SK-N-SH (cell line): ENCODE measurements at regions not wholly inside any gene's neighbourhood (a gene's known extent, or its start where the extent isn't known, plus 50 kb on each side); places are given as distances from the start of the nearest gene placed in this dataset.

Experiments used
- CTCF ChIA-PET: fragments of 300-600, 350-600 bp; formaldehyde crosslinking; extraction: SDS; loops from one replicate; lab custom pipeline; 2021; lab: Yijun Ruan, JAX
- POLR2A ChIA-PET: fragments of 350-600 bp; sonication (Branson Sonifier 250); formaldehyde crosslinking; extraction: SDS; loops from one replicate; lab custom pipeline; 2020; ENCODE audit warnings: antibody characterized with exemption, inconsistent platforms; lab: Yijun Ruan, JAX
- DNase-seq: peaks from one replicate; pipeline ENCODE4 v3.0.0; 2012
- H2AFZ ChIP-seq: fragments of 200-600 bp; sonication (generic); 2 replicates; pipeline ENCODE4 v1.8.1; 2016; ENCODE audit warnings: antibody characterized with exemption, mild to moderate bottlenecking, low read depth
- H3F3A ChIP-seq: fragments of 200-600 bp; sonication (generic); replicated peaks from 2 replicates; pipeline ENCODE3; 2016; ENCODE audit warnings: antibody characterized with exemption, mild to moderate bottlenecking; ENCODE audit not compliant: insufficient read depth
- H3K27ac ChIP-seq, 2 experiments: fragments of 200-500 bp in 1 of 2; fragments of 200-600 bp in 1 of 2; sonication (Bioruptor generic) in 1 of 2; sonication (generic), shearing (Covaris generic) in 1 of 2; 2 replicates each; pipeline versions ENCODE4 v1.5.1 to v1.6.1; 2014 to 2016; ENCODE audit warnings: low read depth in 2 of 2, inconsistent platforms in 1 of 2, low read length in 1 of 2, mild to moderate bottlenecking in 1 of 2, mixed read lengths in 1 of 2
- H3K27me3 ChIP-seq: fragments of 200-600 bp; sonication (generic), shearing (Covaris generic); 2 replicates; pipeline ENCODE4 v1.6.1; 2016; ENCODE audit warnings: mixed run types; ENCODE audit not compliant: insufficient read depth
- H3K36me3 ChIP-seq, 2 experiments: fragments of 200-500 bp in 1 of 2; fragments of 200-600 bp in 1 of 2; sonication (Bioruptor generic) in 1 of 2; sonication (generic) in 1 of 2; replicated peaks in 1 of 2; 2 replicates each; pipeline versions ENCODE3 to v1.5.1; 2014 to 2016; ENCODE audit warnings: low read length in 1 of 2, mild to moderate bottlenecking in 1 of 2; ENCODE audit not compliant: insufficient read depth in 2 of 2, control insufficient read depth in 1 of 2
- H3K4me1 ChIP-seq, 2 experiments: fragments of 200-500 bp in 1 of 2; fragments of 200-600 bp in 1 of 2; sonication (Bioruptor generic) in 1 of 2; sonication (generic), shearing (Covaris generic) in 1 of 2; 2 replicates each; pipeline versions ENCODE4 v1.5.1 to v1.6.1; 2014 to 2016; ENCODE audit warnings: low read depth in 1 of 2, low read length in 1 of 2, mixed run types in 1 of 2; ENCODE audit not compliant: insufficient read depth in 2 of 2, control insufficient read depth in 1 of 2
- H3K4me2 ChIP-seq: fragments of 200-600 bp; sonication (generic), shearing (Covaris generic); 2 replicates; pipeline ENCODE4 v1.6.1; 2017; ENCODE audit warnings: mixed run types
- H3K4me3 ChIP-seq, 2 experiments: fragments of 200-500 bp in 1 of 2; fragments of 200-600 bp in 1 of 2; sonication (Bioruptor generic) in 1 of 2; sonication (generic), shearing (Covaris generic) in 1 of 2; 2 replicates each; pipeline versions ENCODE4 v1.5.1 to v1.8.1; 2014 to 2016; ENCODE audit warnings: low read depth in 2 of 2, inconsistent platforms in 1 of 2, low read length in 1 of 2, mild to moderate bottlenecking in 1 of 2, mixed read lengths in 1 of 2, moderate library complexity in 1 of 2
- H3K79me2 ChIP-seq: fragments of 200-600 bp; sonication (generic); 2 replicates; pipeline ENCODE4 v1.8.1; 2017; ENCODE audit warnings: mild to moderate bottlenecking; ENCODE audit not compliant: insufficient read depth
- H3K9ac ChIP-seq: fragments of 200-600 bp; sonication (generic); 2 replicates; pipeline ENCODE4 v1.6.1; 2017; ENCODE audit warnings: mixed run types
- H3K9me2 ChIP-seq: fragments of 200-600 bp; sonication (generic); 2 replicates; pipeline ENCODE4 v1.6.1; 2017; ENCODE audit warnings: mixed run types
- H3K9me3 ChIP-seq: fragments of 200-600 bp; sonication (generic); 2 replicates; pipeline ENCODE4 v1.6.1; 2017; ENCODE audit warnings: mixed run types, mild to moderate bottlenecking, moderate library complexity
- H4K20me1 ChIP-seq: fragments of 200-600 bp; sonication (generic); 2 replicates; pipeline ENCODE4 v1.6.1; 2017; ENCODE audit warnings: mild to moderate bottlenecking, mixed run types; ENCODE audit not compliant: insufficient read depth
- FOSL2 ChIP-seq: IDR thresholded peaks from 2 replicates; pipeline ENCODE4 v1.4.0; 2012; ENCODE audit warnings: low read depth, mild to moderate bottlenecking, moderate library complexity, borderline replicate concordance
- FOXJ3 ChIP-seq: sonication (generic); formaldehyde crosslinking; IDR thresholded peaks from 2 replicates; pipeline ENCODE4 v1.5.1; 2020; ENCODE audit warnings: mild to moderate bottlenecking, missing genetic modification reagents
- GABPA ChIP-seq: IDR thresholded peaks from 2 replicates; pipeline ENCODE4 v1.4.0; 2012; ENCODE audit warnings: low read depth, mild to moderate bottlenecking
- MEF2A ChIP-seq: IDR thresholded peaks from 2 replicates; pipeline ENCODE4 v1.4.0; 2012; ENCODE audit warnings: low read depth, borderline replicate concordance
- NFIC ChIP-seq: IDR thresholded peaks from 2 replicates; pipeline ENCODE4 v1.4.0; 2012; ENCODE audit warnings: borderline replicate concordance
- NRF1 ChIP-seq: IDR thresholded peaks from 2 replicates; pipeline ENCODE4 v1.6.1; 2012; ENCODE audit warnings: low read depth, mild to moderate bottlenecking, low read length
- POLR2AphosphoS5 ChIP-seq: IDR thresholded peaks from 2 replicates; pipeline ENCODE4 v1.6.1; 2012; ENCODE audit warnings: low read depth, low read length
- RAD21 ChIP-seq: IDR thresholded peaks from 2 replicates; pipeline ENCODE4 v1.6.1; 2012; ENCODE audit warnings: mild to moderate bottlenecking, low read length
- SIN3A ChIP-seq: IDR thresholded peaks from 2 replicates; pipeline ENCODE4 v1.6.1; 2012; ENCODE audit warnings: low read depth, mild to moderate bottlenecking, low read length, moderate library complexity, borderline replicate concordance
- TAF1 ChIP-seq: IDR thresholded peaks from 2 replicates; pipeline ENCODE4 v1.6.1; 2012; ENCODE audit warnings: low read depth, mild to moderate bottlenecking, low read length, moderate library complexity, borderline replicate concordance
- TCF12 ChIP-seq: IDR thresholded peaks from 2 replicates; pipeline ENCODE4 v1.4.0; 2012
- YY1 ChIP-seq: IDR thresholded peaks from 2 replicates; pipeline ENCODE4 v1.4.0; 2012; ENCODE audit warnings: low read depth, mild to moderate bottlenecking
- WGBS: methylation state at CpG from one replicate; pipeline ENCODE4 v1.1.6; 2017; ENCODE audit warnings: low lambda C conversion rate; 5-methylcytosine and 5-hydroxymethylcytosine counted together
- TF ChIP-seq, protein P1 (sequence below): IDR thresholded peaks from 2 replicates; pipeline ENCODE4; 2012
- TF ChIP-seq, protein P2 (sequence below): fragments of 150-350 bp; IDR thresholded peaks from 2 replicates; pipeline ENCODE4 v1.6.1; 2017; ENCODE audit warnings: antibody characterized with exemption, low read length, low read depth, borderline replicate concordance
- TF ChIP-seq, protein P3 (sequence below): IDR thresholded peaks from 2 replicates; pipeline ENCODE4 v1.4.0; 2012; ENCODE audit warnings: low read depth
- TF ChIP-seq, protein P4 (sequence below): IDR thresholded peaks from 2 replicates; pipeline ENCODE4 v1.6.1; 2012; ENCODE audit warnings: mild to moderate bottlenecking, low read depth, low read length, moderate library complexity
- TF ChIP-seq, protein P5 (sequence below): IDR thresholded peaks from 2 replicates; pipeline ENCODE4 v1.4.0; 2012; ENCODE audit warnings: low read depth, borderline replicate concordance
- TF ChIP-seq, protein P6 (sequence below): fragments of 150-350 bp; IDR thresholded peaks from 2 replicates; pipeline ENCODE4 v1.6.1; 2016; ENCODE audit warnings: mild to moderate bottlenecking, low read depth, low read length

DNA sequence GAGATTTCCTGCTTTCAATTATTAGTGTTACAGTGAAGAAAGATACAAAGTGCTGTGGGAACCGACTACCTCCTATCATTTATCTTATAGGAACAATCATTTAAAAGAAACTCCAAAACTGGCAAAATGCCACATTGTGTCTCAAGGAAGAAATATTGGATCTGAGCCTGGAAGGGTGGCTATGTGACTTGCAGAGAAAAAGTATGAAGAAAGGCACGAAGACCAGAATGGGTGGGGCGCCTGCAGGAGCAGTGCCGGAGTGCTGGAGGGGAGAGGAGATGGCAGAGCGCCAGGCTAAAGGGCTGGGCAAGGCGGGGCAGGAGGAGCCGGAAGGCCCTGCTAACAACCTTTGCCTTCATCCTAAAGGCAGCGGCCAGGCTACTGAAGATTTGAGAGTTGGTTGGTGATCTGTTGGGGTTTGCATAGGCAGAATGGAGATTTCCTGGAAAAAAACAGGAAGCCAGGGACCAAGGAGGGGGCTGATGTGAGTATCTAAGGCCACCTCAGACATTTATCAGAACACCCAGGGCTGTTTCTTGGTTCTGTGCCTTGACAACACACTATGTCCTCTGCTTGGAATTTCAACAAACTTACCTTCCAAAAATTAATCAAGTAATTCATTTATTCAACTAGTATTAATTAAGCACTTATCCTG, 125.6 kb downstream of the MAFB start:
- ChIA-PET CTCF (no interaction called here), POLR2A (no interaction called here)
- no peaks in the 10 kb centered on the region for H3K27me3 ChIP-seq
- H2AFZ ChIP-seq = no peak overlapping the region
- no peaks in the 10 kb centered on the region for H4K20me1 ChIP-seq
- no peaks in the 10 kb centered on the region for H3K79me2 ChIP-seq
- TF ChIP-seq, protein P1, sequence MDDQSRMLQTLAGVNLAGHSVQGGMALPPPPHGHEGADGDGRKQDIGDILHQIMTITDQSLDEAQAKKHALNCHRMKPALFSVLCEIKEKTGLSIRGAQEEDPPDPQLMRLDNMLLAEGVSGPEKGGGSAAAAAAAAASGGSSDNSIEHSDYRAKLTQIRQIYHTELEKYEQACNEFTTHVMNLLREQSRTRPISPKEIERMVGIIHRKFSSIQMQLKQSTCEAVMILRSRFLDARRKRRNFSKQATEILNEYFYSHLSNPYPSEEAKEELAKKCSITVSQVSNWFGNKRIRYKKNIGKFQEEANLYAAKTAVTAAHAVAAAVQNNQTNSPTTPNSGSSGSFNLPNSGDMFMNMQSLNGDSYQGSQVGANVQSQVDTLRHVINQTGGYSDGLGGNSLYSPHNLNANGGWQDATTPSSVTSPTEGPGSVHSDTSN = peak; percentile 39; the same call in 1 of the 2 replicates
- 0 out of 2 replicates have a peak, but pooled peaks have one; percentile 30 for TF ChIP-seq TCF12
- no peak for TF ChIP-seq POLR2AphosphoS5
- TF ChIP-seq NFIC = peak; percentile 80
- no peak overlapping the region for H3K9ac ChIP-seq
- DNase-seq = no peak
- no peak overlapping the region for H3K4me3 ChIP-seq
- no peaks in the 10 kb centered on the region for H3K9me3 ChIP-seq
- no peak overlapping the region for H3K4me2 ChIP-seq
- 36% methylated on average over 8 of the region's 8 CpGs for WGBS
- no peaks in the 10 kb centered on the region for H3K9me2 ChIP-seq
- H3K27ac ChIP-seq = no peak overlapping the region
- no peaks in the 10 kb centered on the region for H3K36me3 ChIP-seq
- H3F3A ChIP-seq = no peaks in the 10 kb centered on the region
- peaks cover 0 to 18% of the 10 kb centered on the region in 2 experiments; a peak in 1 of 4 replicates for H3K4me1 ChIP-seq

DNA sequence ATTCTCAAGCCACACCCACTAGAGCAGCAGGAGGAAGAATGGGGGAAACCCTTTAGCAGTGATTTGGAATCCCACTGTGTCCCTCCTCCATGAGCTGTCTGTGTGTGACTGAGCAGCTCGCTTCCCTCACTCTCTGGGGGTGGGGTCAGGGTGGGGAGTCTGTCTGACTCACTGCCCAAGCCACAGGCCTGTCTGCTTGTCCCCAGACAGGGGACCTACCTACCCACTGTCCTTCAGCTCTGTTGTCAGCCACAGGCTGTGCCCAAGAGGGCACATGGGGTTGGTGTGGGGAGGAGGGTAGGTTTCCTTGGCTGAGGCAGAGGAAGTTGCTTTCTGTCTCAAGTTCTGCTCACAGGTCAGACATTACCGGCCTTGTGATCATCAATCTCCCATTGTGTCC, 127.0 kb downstream of the MAFB start:
- H3K9me3 ChIP-seq = no peaks in the 10 kb centered on the region
- peaks cover 0 to 18% of the 10 kb centered on the region in 2 experiments; a peak in 1 of 4 replicates for H3K4me1 ChIP-seq
- no peak overlapping the region for H3K9ac ChIP-seq
- H3K9me2 ChIP-seq = no peaks in the 10 kb centered on the region
- no peak overlapping the region for H2AFZ ChIP-seq
- TF ChIP-seq YY1 (no peak), GABPA (no peak), NFIC (no peak), TAF1 (no peak), FOXJ3 (no peak), RAD21 (no peak), NRF1 (no peak), TCF12 (no peak), SIN3A (no peak), FOSL2 (no peak), MEF2A (no peak)
- TF ChIP-seq, protein P2, sequence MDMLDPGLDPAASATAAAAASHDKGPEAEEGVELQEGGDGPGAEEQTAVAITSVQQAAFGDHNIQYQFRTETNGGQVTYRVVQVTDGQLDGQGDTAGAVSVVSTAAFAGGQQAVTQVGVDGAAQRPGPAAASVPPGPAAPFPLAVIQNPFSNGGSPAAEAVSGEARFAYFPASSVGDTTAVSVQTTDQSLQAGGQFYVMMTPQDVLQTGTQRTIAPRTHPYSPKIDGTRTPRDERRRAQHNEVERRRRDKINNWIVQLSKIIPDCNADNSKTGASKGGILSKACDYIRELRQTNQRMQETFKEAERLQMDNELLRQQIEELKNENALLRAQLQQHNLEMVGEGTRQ = no peak
- TF ChIP-seq, protein P3, sequence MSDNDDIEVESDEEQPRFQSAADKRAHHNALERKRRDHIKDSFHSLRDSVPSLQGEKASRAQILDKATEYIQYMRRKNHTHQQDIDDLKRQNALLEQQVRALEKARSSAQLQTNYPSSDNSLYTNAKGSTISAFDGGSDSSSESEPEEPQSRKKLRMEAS = no peak
- TF ChIP-seq, protein P4, sequence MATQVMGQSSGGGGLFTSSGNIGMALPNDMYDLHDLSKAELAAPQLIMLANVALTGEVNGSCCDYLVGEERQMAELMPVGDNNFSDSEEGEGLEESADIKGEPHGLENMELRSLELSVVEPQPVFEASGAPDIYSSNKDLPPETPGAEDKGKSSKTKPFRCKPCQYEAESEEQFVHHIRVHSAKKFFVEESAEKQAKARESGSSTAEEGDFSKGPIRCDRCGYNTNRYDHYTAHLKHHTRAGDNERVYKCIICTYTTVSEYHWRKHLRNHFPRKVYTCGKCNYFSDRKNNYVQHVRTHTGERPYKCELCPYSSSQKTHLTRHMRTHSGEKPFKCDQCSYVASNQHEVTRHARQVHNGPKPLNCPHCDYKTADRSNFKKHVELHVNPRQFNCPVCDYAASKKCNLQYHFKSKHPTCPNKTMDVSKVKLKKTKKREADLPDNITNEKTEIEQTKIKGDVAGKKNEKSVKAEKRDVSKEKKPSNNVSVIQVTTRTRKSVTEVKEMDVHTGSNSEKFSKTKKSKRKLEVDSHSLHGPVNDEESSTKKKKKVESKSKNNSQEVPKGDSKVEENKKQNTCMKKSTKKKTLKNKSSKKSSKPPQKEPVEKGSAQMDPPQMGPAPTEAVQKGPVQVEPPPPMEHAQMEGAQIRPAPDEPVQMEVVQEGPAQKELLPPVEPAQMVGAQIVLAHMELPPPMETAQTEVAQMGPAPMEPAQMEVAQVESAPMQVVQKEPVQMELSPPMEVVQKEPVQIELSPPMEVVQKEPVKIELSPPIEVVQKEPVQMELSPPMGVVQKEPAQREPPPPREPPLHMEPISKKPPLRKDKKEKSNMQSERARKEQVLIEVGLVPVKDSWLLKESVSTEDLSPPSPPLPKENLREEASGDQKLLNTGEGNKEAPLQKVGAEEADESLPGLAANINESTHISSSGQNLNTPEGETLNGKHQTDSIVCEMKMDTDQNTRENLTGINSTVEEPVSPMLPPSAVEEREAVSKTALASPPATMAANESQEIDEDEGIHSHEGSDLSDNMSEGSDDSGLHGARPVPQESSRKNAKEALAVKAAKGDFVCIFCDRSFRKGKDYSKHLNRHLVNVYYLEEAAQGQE = no peak
- TF ChIP-seq, protein P5, sequence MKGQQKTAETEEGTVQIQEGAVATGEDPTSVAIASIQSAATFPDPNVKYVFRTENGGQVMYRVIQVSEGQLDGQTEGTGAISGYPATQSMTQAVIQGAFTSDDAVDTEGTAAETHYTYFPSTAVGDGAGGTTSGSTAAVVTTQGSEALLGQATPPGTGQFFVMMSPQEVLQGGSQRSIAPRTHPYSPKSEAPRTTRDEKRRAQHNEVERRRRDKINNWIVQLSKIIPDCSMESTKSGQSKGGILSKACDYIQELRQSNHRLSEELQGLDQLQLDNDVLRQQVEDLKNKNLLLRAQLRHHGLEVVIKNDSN = no peak
- TF ChIP-seq, protein P6, sequence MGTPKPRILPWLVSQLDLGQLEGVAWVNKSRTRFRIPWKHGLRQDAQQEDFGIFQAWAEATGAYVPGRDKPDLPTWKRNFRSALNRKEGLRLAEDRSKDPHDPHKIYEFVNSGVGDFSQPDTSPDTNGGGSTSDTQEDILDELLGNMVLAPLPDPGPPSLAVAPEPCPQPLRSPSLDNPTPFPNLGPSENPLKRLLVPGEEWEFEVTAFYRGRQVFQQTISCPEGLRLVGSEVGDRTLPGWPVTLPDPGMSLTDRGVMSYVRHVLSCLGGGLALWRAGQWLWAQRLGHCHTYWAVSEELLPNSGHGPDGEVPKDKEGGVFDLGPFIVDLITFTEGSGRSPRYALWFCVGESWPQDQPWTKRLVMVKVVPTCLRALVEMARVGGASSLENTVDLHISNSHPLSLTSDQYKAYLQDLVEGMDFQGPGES = no peak
- no peak for DNase-seq
- H3K27me3 ChIP-seq = no peaks in the 10 kb centered on the region
- H3F3A ChIP-seq = no peaks in the 10 kb centered on the region
- H3K79me2 ChIP-seq = no peaks in the 10 kb centered on the region
- no peaks in the 10 kb centered on the region for H3K36me3 ChIP-seq
- H3K27ac ChIP-seq = no peak overlapping the region
- H3K4me3 ChIP-seq = no peak overlapping the region
- 0% methylated on average over 1 of the region's 2 CpGs for WGBS
- CTCF ChIA-PET = no interaction called here
- POLR2A ChIA-PET = no interaction called here
- no peaks in the 10 kb centered on the region for H4K20me1 ChIP-seq
- no peak overlapping the region for H3K4me2 ChIP-seq
